GM12878 (cell line): ENCODE measurements at regions not wholly inside any gene's neighbourhood (a gene's known extent, or its start where the extent isn't known, plus 50 kb on each side); places are given as distances from the start of the nearest gene placed in this dataset.

Experiments used
- ATAC-seq: fragments of 200-7000 bp; cut with Tn5 transposase; 3 replicates; pipeline ENCODE4 v1.9.1; 2020; ENCODE audit warnings: mild to moderate bottlenecking, moderate library complexity
- BruUV-seq: library from RNA; stranded (reverse); fragments of 400-500 nt; replicated peaks from 2 replicates; lab custom pipeline; 2021; lab: Mats Ljungman, UMichigan
- CTCF ChIA-PET: fragments of 300-600 bp; sonication (Branson Sonifier 250); formaldehyde crosslinking; extraction: SDS; loops from one replicate; lab custom pipeline; 2021; ENCODE audit warnings: inconsistent platforms; lab: Yijun Ruan, JAX
- POLR2A ChIA-PET: fragments of 350-600 bp; formaldehyde crosslinking; extraction: SDS; loops from one replicate; lab custom pipeline; 2021; ENCODE audit warnings: inconsistent platforms; lab: Charles Lee
- RAD21 ChIA-PET: fragments of 300-600 bp; sonication (Branson Sonifier 250); formaldehyde crosslinking; loops from one replicate; lab custom pipeline; 2023; ENCODE audit warnings: antibody characterized with exemption; ENCODE audit not compliant: unreplicated experiment; lab: Charles Lee
- SMC1A ChIA-PET: fragments of 300-600 bp; sonication (Branson Sonifier 250); formaldehyde crosslinking; loops from one replicate; lab custom pipeline; 2023; ENCODE audit not compliant: unreplicated experiment, uncharacterized antibody; lab: Charles Lee
- DNase-seq: peaks from one replicate; pipeline ENCODE4 v3.0.0-alpha.2; 2011; ENCODE audit warnings: low read depth, low spot score
- FAIRE-seq: peaks from 3 replicates; lab custom pipeline; 2011; peaks lifted over from hg19 to GRCh38; lab: Jason Lieb, UNC
- H2AFZ ChIP-seq: 2 replicates; pipeline ENCODE4 v1.6.0; 2011; ENCODE audit warnings: low read depth, low read length, control low read depth; ENCODE audit not compliant: control insufficient read depth
- H3K27ac ChIP-seq: 2 replicates; pipeline ENCODE4 v1.5.1; 2011; ENCODE audit warnings: control low read depth; ENCODE audit not compliant: control insufficient read depth, insufficient read depth
- H3K27me3 ChIP-seq, 2 experiments: replicated peaks in 1 of 2; 2 replicates each; pipeline versions ENCODE4 v1.6.0 to v1.6.1; 2011; ENCODE audit warnings: low read length in 1 of 2; ENCODE audit not compliant: control insufficient read depth in 2 of 2, insufficient read depth in 2 of 2
- H3K36me3 ChIP-seq, 2 experiments: 2 replicates each; pipeline ENCODE4 v1.5.1; 2011; ENCODE audit warnings: low read length in 1 of 2; ENCODE audit not compliant: control insufficient read depth in 2 of 2, insufficient read depth in 2 of 2
- H3K4me1 ChIP-seq: 2 replicates; pipeline ENCODE4 v1.6.1; 2011; ENCODE audit warnings: mild to moderate bottlenecking, low read length, moderate library complexity, mixed read lengths; ENCODE audit not compliant: control insufficient read depth, insufficient read depth
- H3K4me2 ChIP-seq: 2 replicates; pipeline ENCODE4 v1.6.0; 2011; ENCODE audit warnings: control low read depth; ENCODE audit not compliant: control insufficient read depth, insufficient read depth
- H3K4me3 ChIP-seq: fragments of 200-600 bp; sonication (generic); 2 replicates; pipeline ENCODE4 v1.5.1; 2016
- H3K79me2 ChIP-seq: 2 replicates; pipeline ENCODE4 v1.6.0; 2011; ENCODE audit warnings: low read length; ENCODE audit not compliant: control insufficient read depth, insufficient read depth
- H3K9ac ChIP-seq: 2 replicates; pipeline ENCODE4 v1.8.0; 2011; ENCODE audit warnings: low read length, control low read depth, mixed read lengths; ENCODE audit not compliant: control insufficient read depth, insufficient read depth
- H3K9me3 ChIP-seq: replicated peaks from 3 replicates; pipeline ENCODE4 v1.5.1; 2011; ENCODE audit warnings: mild to moderate bottlenecking, low read length; ENCODE audit not compliant: control insufficient read depth, insufficient read depth
- H4K20me1 ChIP-seq: 2 replicates; pipeline ENCODE4 v1.6.0; 2011; ENCODE audit not compliant: control insufficient read depth, insufficient read depth
- BRCA1 ChIP-seq: IDR thresholded peaks from 2 replicates; pipeline ENCODE4 v1.6.1; 2011; ENCODE audit warnings: low read depth, low read length, improper control_type of control experiment
- CBX3 ChIP-seq: fragments of 200-600 bp; sonication (generic); IDR thresholded peaks from 2 replicates; pipeline ENCODE4 v1.6.1; 2016; ENCODE audit warnings: low read depth, borderline replicate concordance
- EP300 ChIP-seq, 2 experiments: fragments of 150-350 bp in 1 of 2; IDR thresholded peaks; 2 replicates each; pipeline ENCODE4 v1.6.1; 2011 to 2012; ENCODE audit warnings: low read depth in 2 of 2, low read length in 2 of 2, borderline replicate concordance in 1 of 2, improper control_type of control experiment in 1 of 2, inconsistent platforms in 1 of 2; ENCODE audit not compliant: control insufficient read depth in 1 of 2
- FOS ChIP-seq: IDR thresholded peaks from 3 replicates; pipeline ENCODE4 v1.6.1; 2011; ENCODE audit warnings: borderline replicate concordance; ENCODE audit not compliant: insufficient read length; ENCODE audit errors: extremely low read depth
- JUND ChIP-seq: IDR thresholded peaks from 2 replicates; pipeline ENCODE4 v1.6.1; 2012; ENCODE audit warnings: low read depth, mild to moderate bottlenecking, low read length, improper control_type of control experiment, moderate library complexity
- LARP7 ChIP-seq: fragments of 450-650 bp; IDR thresholded peaks from 2 replicates; pipeline ENCODE4 v1.6.1; 2017; ENCODE audit warnings: mild to moderate bottlenecking
- MYB ChIP-seq: fragments of 150-350 bp; IDR thresholded peaks from 2 replicates; pipeline ENCODE4 v1.6.1; 2014; ENCODE audit warnings: mild to moderate bottlenecking, low read depth, low read length, borderline replicate concordance
- NBN ChIP-seq: fragments of 450-650 bp; IDR thresholded peaks from 2 replicates; pipeline ENCODE4 v1.6.1; 2016
- NFIC ChIP-seq: IDR thresholded peaks from 2 replicates; pipeline ENCODE4 v1.6.1; 2012; ENCODE audit warnings: low read depth, mild to moderate bottlenecking, inconsistent platforms, low read length, moderate library complexity
- RBBP5 ChIP-seq: fragments of 200-600 bp; sonication (generic); conservative IDR thresholded peaks from 2 replicates; pipeline ENCODE4 v1.6.1; 2016
- SREBF1 ChIP-seq: IDR thresholded peaks from 2 replicates; pipeline ENCODE4 v1.6.1; 2012; ENCODE audit warnings: mild to moderate bottlenecking, low read length
- TBL1XR1 ChIP-seq: IDR thresholded peaks from 2 replicates; pipeline ENCODE4 v1.6.1; 2012; ENCODE audit warnings: low read depth, low read length, improper control_type of control experiment
- ZSCAN29 ChIP-seq: fragments of 450-650 bp; IDR thresholded peaks from 2 replicates; pipeline ENCODE4 v1.6.1; 2017; ENCODE audit warnings: mild to moderate bottlenecking, moderate library complexity
- WGBS: methylation state at CpG from one replicate; pipeline ENCODE4 v1.1.6; 2016; ENCODE audit warnings: low lambda C conversion rate; ENCODE audit not compliant: insufficient replicate concordance, insufficient coverage; ENCODE audit errors: missing lambda C conversion rate; 5-methylcytosine and 5-hydroxymethylcytosine counted together
- in situ Hi-C: fragments of 300-500 bp; cut with MboI; formaldehyde crosslinking; loops from 9 replicates; pipeline ENCODE4 v1.14.3; 2018; ENCODE audit warnings: mixed read lengths
- intact Hi-C: fragments of 100-400 bp; cut with micrococcal nuclease; formaldehyde crosslinking; loops from one replicate; pipeline ENCODE4 v1.14.2; 2022; ENCODE audit not compliant: unreplicated experiment
- TF ChIP-seq, protein P1 (sequence below): IDR thresholded peaks from 2 replicates; pipeline ENCODE4 v1.6.1; 2012; ENCODE audit warnings: mild to moderate bottlenecking, low read depth, low read length

- H3K36me3 ChIP-seq = no peaks in the 10 kb centered on the region
- no peaks in the 10 kb centered on the region for H3K79me2 ChIP-seq
- no peak for ATAC-seq
- H4K20me1 ChIP-seq = no peaks in the 10 kb centered on the region
- BruUV-seq = no TSS peak
- ChIA-PET RAD21 (no interaction called here), POLR2A (no interaction called here), CTCF (interaction anchor here (1.1 kb wide), 1 partner anchor 104 kb away, joined by 3 read pairs; no protein-coding TSS in a partner anchor), SMC1A (no interaction called here)
- no peak overlapping the region for H3K27ac ChIP-seq
- H3K4me1 ChIP-seq = no peaks in the 10 kb centered on the region
- DNase-seq = no peak
- no peak overlapping the region for H3K9ac ChIP-seq
- H2AFZ ChIP-seq = no peak overlapping the region
- WGBS = 62% methylated on average over 4 of the region's 4 CpGs
- TF ChIP-seq JUND = no peak
- no peak for TF ChIP-seq TBL1XR1
- TF ChIP-seq, all 136 proteins: peak for 0
- in situ Hi-C loops = no loop called here
- intact Hi-C loops = no loop called here
- H3K4me3 ChIP-seq = no peak overlapping the region
- no peak overlapping the region for H3K4me2 ChIP-seq
- H3K27me3 ChIP-seq = no peaks in the 10 kb centered on the region
- H3K9me3 ChIP-seq = no peaks in the 10 kb centered on the region
- FAIRE-seq = no peak
These were observed 159.9 kb downstream of the SPRY1 start for GRCh38 chr4:123556526-123556925.

- CTCF ChIA-PET = interaction anchor here (0.6 to 1.5 kb wide), 3 partner anchors 103 to 414 kb away, joined by 3 to 8 read pairs (median 3); no protein-coding TSS in a partner anchor
- 0 out of 3 replicates have a peak, but pooled peaks have one; percentile 32 for ATAC-seq
- WGBS = 14% methylated on average over 4 of the region's 4 CpGs
- TF ChIP-seq, protein P1, sequence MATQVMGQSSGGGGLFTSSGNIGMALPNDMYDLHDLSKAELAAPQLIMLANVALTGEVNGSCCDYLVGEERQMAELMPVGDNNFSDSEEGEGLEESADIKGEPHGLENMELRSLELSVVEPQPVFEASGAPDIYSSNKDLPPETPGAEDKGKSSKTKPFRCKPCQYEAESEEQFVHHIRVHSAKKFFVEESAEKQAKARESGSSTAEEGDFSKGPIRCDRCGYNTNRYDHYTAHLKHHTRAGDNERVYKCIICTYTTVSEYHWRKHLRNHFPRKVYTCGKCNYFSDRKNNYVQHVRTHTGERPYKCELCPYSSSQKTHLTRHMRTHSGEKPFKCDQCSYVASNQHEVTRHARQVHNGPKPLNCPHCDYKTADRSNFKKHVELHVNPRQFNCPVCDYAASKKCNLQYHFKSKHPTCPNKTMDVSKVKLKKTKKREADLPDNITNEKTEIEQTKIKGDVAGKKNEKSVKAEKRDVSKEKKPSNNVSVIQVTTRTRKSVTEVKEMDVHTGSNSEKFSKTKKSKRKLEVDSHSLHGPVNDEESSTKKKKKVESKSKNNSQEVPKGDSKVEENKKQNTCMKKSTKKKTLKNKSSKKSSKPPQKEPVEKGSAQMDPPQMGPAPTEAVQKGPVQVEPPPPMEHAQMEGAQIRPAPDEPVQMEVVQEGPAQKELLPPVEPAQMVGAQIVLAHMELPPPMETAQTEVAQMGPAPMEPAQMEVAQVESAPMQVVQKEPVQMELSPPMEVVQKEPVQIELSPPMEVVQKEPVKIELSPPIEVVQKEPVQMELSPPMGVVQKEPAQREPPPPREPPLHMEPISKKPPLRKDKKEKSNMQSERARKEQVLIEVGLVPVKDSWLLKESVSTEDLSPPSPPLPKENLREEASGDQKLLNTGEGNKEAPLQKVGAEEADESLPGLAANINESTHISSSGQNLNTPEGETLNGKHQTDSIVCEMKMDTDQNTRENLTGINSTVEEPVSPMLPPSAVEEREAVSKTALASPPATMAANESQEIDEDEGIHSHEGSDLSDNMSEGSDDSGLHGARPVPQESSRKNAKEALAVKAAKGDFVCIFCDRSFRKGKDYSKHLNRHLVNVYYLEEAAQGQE = no peak
- TF ChIP-seq FOS (no peak), BRCA1 (no peak), NFIC (no peak), SREBF1 (no peak), LARP7 (no peak), EP300 (IDR thresholded peaks at IDR 0.05; ENCODE audit: borderline replicate concordance in 1 of 2, control insufficient read depth in 1 of 2, low read depth in 2 of 2, low read length in 2 of 2) (no peak), CBX3 (no peak), MYB (no peak), NBN (no peak), RBBP5 (no peak), ZSCAN29 (no peak)
These were observed 161.4 kb downstream of the SPRY1 start for GRCh38 chr4:123557857-123558536.

More at GRCh38 chr4:123557857-123558536, 161.4 kb downstream of the SPRY1 start:
- Histone ChIP-seq H2AFZ (no peak overlapping the region), H3K4me1 (no peaks in the 10 kb centered on the region), H3K9me3 (no peaks in the 10 kb centered on the region), H3K79me2 (no peaks in the 10 kb centered on the region), H4K20me1 (no peaks in the 10 kb centered on the region), H3K36me3 (no peaks in the 10 kb centered on the region), H3K4me3 (no peak overlapping the region), H3K9ac (no peak overlapping the region), H3K27me3 (no peaks in the 10 kb centered on the region), H3K27ac (no peak overlapping the region), H3K4me2 (no peak overlapping the region)
- intact Hi-C loops (no loop called here), in situ Hi-C loops (no loop called here)
- ChIA-PET SMC1A (interaction anchor here (1.5 kb wide), 1 partner anchor 159 kb away, joined by 3 read pairs; no protein-coding TSS in a partner anchor), POLR2A (no interaction called here), RAD21 (no interaction called here)
- no TSS peak for BruUV-seq
- DNase-seq (no peak), FAIRE-seq (no peak)
